Gastroesophageal sphincter (tissue), 3 donors: ENCODE measurements at regions not wholly inside any gene's neighbourhood (a gene's known extent, or its start where the extent isn't known, plus 50 kb on each side); places are given as distances from the start of the nearest gene placed in this dataset.
A peak's percentile ranks its signal among the peaks of the same experiment; 100 is the strongest.

Source experiments
- CTCF ChIP-seq, 4 experiments: fragments of 200-600 bp in 2 of 4; fragments of 450-650 bp in 2 of 4; sonication (generic) in 1 of 4; IDR thresholded peaks; one replicate each; pipeline ENCODE4 v1.5.1; 2017 to 2019; ENCODE audit warnings: antibody characterized with exemption in 4 of 4, mild to moderate bottlenecking in 2 of 4, moderate library complexity in 2 of 4
- POLR2A ChIP-seq, 2 donors: fragments of 450-650 bp; IDR thresholded peaks; one replicate each; pipeline ENCODE4 v1.6.1; 2017; ENCODE audit warnings: antibody characterized with exemption in 2 of 2, mild to moderate bottlenecking in 2 of 2, moderate library complexity in 1 of 2
- POLR2AphosphoS5 ChIP-seq: sonication (generic); formaldehyde crosslinking; IDR thresholded peaks from one replicate; pipeline ENCODE4 v1.6.1; 2017; ENCODE audit warnings: antibody characterized with exemption

GRCh38 chr7:51647931-51648351 lies 331.3 kb upstream of the COBL start:
- TF ChIP-seq CTCF (IDR thresholded peaks at IDR 0.05), result no peak
- no peak for TF ChIP-seq POLR2A (IDR thresholded peaks at IDR 0.05)
- TF ChIP-seq POLR2AphosphoS5, result peak; percentile 71
